ENCODE measurements at regions not wholly inside any gene's neighbourhood (a gene's known extent, or its start where the extent isn't known, plus 50 kb on each side); places are given as distances from the start of the nearest gene placed in this dataset.

DNA sequence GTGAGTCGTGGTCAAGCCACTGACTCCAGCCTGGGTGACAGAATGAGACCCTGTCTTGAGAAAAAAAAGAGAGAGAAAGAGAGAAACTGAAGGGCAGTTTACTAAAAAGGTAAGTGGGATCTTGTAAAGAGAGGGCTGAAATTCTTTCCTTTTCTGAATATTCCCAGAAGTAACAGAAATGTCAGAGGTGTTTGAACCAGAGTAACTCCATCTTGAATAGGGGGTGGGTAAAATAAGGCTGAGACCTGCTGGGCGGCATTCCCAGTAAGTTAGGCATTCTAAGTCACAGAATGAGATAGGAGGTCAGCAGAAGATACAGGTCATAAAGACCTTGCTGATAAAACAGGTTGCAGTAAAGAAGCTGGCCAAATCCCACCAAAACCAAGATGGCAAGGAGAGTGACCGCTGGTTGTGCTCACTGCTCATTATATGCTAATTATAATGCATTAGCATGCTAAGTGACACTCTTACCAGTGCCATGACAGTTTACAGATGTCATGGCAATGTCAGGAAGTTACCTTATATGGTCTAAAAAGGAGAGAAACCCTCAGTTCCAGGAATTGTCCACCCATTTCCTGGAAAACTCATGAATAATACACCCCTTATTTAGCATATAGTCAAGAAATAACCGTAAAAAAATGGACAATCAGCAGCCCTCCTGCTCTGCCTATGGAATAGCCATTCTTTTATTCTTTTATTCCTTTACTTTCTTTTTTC lies 1334.3 kb upstream of the ZEB2 start:
- Mint-ChIP-seq H3K27me3 (ENCODE audit: low read depth) (no peaks in the 10 kb centered on the region), H3K4me3 (no peak overlapping the region), H3K9me3 (no peaks in the 10 kb centered on the region), H3K27ac (no peak overlapping the region), H3K36me3 (no peaks in the 10 kb centered on the region), H3K4me1 (peaks cover 7% of the 10 kb centered on the region)
- DNase-seq (ENCODE audit: low spot score in 2 of 2, unreplicated experiment in 2 of 2), result no peak
- TF ChIP-seq, protein P1, sequence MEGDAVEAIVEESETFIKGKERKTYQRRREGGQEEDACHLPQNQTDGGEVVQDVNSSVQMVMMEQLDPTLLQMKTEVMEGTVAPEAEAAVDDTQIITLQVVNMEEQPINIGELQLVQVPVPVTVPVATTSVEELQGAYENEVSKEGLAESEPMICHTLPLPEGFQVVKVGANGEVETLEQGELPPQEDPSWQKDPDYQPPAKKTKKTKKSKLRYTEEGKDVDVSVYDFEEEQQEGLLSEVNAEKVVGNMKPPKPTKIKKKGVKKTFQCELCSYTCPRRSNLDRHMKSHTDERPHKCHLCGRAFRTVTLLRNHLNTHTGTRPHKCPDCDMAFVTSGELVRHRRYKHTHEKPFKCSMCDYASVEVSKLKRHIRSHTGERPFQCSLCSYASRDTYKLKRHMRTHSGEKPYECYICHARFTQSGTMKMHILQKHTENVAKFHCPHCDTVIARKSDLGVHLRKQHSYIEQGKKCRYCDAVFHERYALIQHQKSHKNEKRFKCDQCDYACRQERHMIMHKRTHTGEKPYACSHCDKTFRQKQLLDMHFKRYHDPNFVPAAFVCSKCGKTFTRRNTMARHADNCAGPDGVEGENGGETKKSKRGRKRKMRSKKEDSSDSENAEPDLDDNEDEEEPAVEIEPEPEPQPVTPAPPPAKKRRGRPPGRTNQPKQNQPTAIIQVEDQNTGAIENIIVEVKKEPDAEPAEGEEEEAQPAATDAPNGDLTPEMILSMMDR (IDR thresholded peaks at IDR 0.05; ENCODE audit: unreplicated experiment), result no peak

DNA sequence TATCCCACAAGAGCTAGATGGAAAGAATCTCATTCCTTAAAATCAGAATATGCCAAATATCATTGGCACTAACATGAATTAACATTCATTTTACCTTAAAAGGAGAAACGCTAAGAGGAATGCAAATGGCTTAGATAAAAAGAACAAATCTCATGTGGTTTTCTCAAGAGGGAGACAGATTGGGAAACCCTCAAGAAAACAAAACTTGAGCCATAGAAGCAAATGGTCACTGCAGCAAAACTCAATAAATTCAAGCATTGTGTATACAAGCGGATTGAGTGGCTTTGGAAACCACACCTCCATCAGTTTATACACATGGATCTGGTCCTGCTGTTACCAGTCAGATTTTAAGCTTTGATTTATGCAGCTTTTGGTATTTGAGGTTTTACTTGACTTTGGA lies 1331.8 kb upstream of the ZEB2 start:
- Mint-ChIP-seq H3K27me3 (ENCODE audit: low read depth) (no peaks in the 10 kb centered on the region), H3K36me3 (no peaks in the 10 kb centered on the region), H3K27ac (no peak overlapping the region), H3K9me3 (no peaks in the 10 kb centered on the region), H3K4me1 (peaks cover 7% of the 10 kb centered on the region), H3K4me3 (no peak overlapping the region)
- TF ChIP-seq, protein P1 (IDR thresholded peaks at IDR 0.05; ENCODE audit: unreplicated experiment), result no peak
- no peak for DNase-seq (ENCODE audit: low spot score in 2 of 2, unreplicated experiment in 2 of 2)

DNA sequence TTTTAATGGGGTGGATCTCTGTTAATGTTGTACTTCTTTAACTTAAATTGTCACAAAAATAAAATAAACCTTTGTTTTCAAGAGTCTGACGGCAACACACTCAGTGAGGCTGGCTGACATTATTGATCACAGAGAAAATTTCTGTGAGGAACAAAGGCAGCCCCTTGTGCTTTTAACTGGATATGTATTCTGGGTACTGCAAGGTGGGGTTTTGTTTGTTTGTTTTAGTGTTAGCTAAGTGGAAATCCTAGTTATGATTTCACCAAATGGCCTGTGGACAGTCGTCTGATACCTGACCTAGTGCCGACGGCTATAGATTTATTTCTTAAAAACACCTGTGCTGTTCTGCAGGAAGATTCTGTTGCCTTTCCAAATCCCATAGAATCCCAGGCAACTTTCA lies 1329.5 kb upstream of the ZEB2 start:
- Mint-ChIP-seq H3K36me3 (no peaks in the 10 kb centered on the region), H3K4me3 (no peak overlapping the region), H3K27ac (no peak overlapping the region), H3K9me3 (no peaks in the 10 kb centered on the region), H3K4me1 (peaks cover 11% of the 10 kb centered on the region), H3K27me3 (ENCODE audit: low read depth) (no peaks in the 10 kb centered on the region)
- TF ChIP-seq, protein P1 (IDR thresholded peaks at IDR 0.05; ENCODE audit: unreplicated experiment), result no peak
- no peak for DNase-seq (ENCODE audit: low spot score in 2 of 2, unreplicated experiment in 2 of 2)

DNA sequence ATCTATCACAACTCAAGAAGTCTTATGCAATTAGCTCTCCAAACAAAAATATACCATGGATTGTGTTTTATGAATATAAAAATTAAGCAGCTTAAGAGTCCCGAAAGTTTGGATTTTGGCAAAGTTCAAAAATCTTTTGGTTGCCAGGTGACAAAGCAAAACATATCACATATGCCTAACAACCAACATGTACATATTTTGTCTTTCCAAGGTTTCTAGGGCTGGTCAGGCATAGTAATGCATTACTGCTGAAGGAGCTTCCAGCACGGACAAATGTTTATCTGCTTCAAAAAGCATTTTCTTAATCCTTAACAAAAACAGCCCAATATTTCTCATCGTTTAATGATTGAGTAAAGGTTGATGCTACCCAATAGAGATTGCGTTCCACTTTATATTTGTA lies 1327.1 kb upstream of the ZEB2 start:
- no peaks in the 10 kb centered on the region for H3K9me3 Mint-ChIP-seq
- H3K4me3 Mint-ChIP-seq, result no peak overlapping the region
- no peak overlapping the region for H3K27ac Mint-ChIP-seq
- peaks cover 6% of the 10 kb centered on the region for H3K4me1 Mint-ChIP-seq
- no peaks in the 10 kb centered on the region for H3K36me3 Mint-ChIP-seq
- TF ChIP-seq, protein P1 (IDR thresholded peaks at IDR 0.05; ENCODE audit: unreplicated experiment), result no peak
- H3K27me3 Mint-ChIP-seq (ENCODE audit: low read depth), result no peaks in the 10 kb centered on the region
- DNase-seq (ENCODE audit: low spot score in 2 of 2, unreplicated experiment in 2 of 2), result no peak

DNA sequence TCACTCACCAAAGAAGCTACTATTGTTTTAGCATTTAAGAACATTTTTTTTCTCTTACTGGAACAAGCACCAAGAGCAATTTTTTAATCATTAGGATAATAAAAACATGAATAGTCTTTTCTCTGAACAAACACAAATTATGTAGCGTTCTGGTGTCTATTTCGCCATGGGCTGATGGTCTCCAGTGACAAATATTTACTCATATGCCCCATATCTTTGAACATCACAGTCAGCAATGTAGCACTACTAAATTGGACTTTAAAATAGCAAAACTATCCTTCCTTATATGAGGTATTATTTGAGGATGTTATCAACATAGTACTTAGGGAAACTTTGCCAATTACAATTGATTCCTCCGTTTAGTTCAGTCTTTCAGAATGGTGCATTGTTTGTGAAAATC lies 1326.0 kb upstream of the ZEB2 start:
- TF ChIP-seq, protein P1 (IDR thresholded peaks at IDR 0.05; ENCODE audit: unreplicated experiment), result no peak
- no peak for DNase-seq (ENCODE audit: low spot score in 2 of 2, unreplicated experiment in 2 of 2)
- no peak overlapping the region for H3K4me3 Mint-ChIP-seq
- peaks cover 6% of the 10 kb centered on the region for H3K4me1 Mint-ChIP-seq
- H3K27me3 Mint-ChIP-seq (ENCODE audit: low read depth), result no peaks in the 10 kb centered on the region
- no peaks in the 10 kb centered on the region for H3K9me3 Mint-ChIP-seq
- no peak overlapping the region for H3K27ac Mint-ChIP-seq
- H3K36me3 Mint-ChIP-seq, result no peaks in the 10 kb centered on the region

Measured in mesothelial cell of epicardium (in vitro differentiated cells).